ENCODE measurements at regions not wholly inside any gene's neighbourhood (a gene's known extent, or its start where the extent isn't known, plus 50 kb on each side); places are given as distances from the start of the nearest gene placed in this dataset.

GRCh38 chr1:218759795-218760194 lies 413.9 kb upstream of the LYPLAL1 start:
- TF ChIP-seq, protein P1, sequence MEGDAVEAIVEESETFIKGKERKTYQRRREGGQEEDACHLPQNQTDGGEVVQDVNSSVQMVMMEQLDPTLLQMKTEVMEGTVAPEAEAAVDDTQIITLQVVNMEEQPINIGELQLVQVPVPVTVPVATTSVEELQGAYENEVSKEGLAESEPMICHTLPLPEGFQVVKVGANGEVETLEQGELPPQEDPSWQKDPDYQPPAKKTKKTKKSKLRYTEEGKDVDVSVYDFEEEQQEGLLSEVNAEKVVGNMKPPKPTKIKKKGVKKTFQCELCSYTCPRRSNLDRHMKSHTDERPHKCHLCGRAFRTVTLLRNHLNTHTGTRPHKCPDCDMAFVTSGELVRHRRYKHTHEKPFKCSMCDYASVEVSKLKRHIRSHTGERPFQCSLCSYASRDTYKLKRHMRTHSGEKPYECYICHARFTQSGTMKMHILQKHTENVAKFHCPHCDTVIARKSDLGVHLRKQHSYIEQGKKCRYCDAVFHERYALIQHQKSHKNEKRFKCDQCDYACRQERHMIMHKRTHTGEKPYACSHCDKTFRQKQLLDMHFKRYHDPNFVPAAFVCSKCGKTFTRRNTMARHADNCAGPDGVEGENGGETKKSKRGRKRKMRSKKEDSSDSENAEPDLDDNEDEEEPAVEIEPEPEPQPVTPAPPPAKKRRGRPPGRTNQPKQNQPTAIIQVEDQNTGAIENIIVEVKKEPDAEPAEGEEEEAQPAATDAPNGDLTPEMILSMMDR (IDR thresholded peaks at IDR 0.05) = no peak
- ATAC-seq (no peak), DNase-seq (no peak)
- no peak overlapping the region for H3K4me3 ChIP-seq
- no peaks in the 10 kb centered on the region for H3K27me3 ChIP-seq
- no peak overlapping the region for H3K27ac ChIP-seq
- intact Hi-C loops (cut with DNase I) = no loop called here
- no peaks in the 10 kb centered on the region for H3K36me3 ChIP-seq
- H3K4me1 ChIP-seq = no peaks in the 10 kb centered on the region
- H3K9me3 ChIP-seq = no peaks in the 10 kb centered on the region

- no peaks in the 10 kb centered on the region for H3K36me3 ChIP-seq
- H3K27me3 ChIP-seq = no peaks in the 10 kb centered on the region
- H3K4me1 ChIP-seq = no peaks in the 10 kb centered on the region
- H3K9me3 ChIP-seq = no peaks in the 10 kb centered on the region
- H3K4me3 ChIP-seq = no peak overlapping the region
- intact Hi-C loops (cut with DNase I) = no loop called here
- ATAC-seq = no peak
- no peak for DNase-seq
- TF ChIP-seq, protein P1 (IDR thresholded peaks at IDR 0.05) = no peak
- no peak overlapping the region for H3K27ac ChIP-seq
Observed at GRCh38 chr1:218760601-218761570, 412.8 kb upstream of the LYPLAL1 start.

DNA sequence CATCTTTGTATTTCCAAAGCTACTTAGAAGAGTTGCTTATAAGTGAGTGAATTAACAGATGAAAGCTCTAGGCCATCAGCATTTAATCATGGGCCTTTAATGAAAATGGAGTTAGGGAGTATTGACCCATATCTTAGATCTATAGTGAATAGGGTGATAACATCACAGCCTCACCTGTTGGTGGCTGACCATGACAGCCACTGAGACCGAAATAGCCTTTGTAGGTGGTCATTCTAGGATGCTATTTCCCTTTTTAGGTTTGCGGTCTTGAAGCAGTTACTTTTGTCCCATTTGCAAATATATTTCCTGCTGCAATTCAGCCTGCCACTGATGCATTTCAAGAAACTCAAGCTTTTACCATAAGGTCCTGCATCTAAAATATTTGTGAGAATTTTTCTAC lies 410.1 kb upstream of the LYPLAL1 start:
- intact Hi-C loops (cut with DNase I) = no loop called here

GRCh38 chr1:218765753-218766152 lies 407.9 kb upstream of the LYPLAL1 start:
- intact Hi-C loops (cut with DNase I) = no loop called here
- Histone ChIP-seq H3K4me1 (no peaks in the 10 kb centered on the region), H3K27me3 (no peaks in the 10 kb centered on the region), H3K4me3 (no peak overlapping the region), H3K27ac (no peak overlapping the region), H3K36me3 (no peaks in the 10 kb centered on the region), H3K9me3 (no peaks in the 10 kb centered on the region)
- ATAC-seq = no peak
- TF ChIP-seq, protein P1 (IDR thresholded peaks at IDR 0.05) = no peak
- DNase-seq = no peak

More for the DNA sequence above, 410.1 kb upstream of the LYPLAL1 start:
- H3K27me3 ChIP-seq = no peaks in the 10 kb centered on the region
- no peaks in the 10 kb centered on the region for H3K4me1 ChIP-seq
- no peaks in the 10 kb centered on the region for H3K36me3 ChIP-seq
- DNase-seq (no peak), ATAC-seq (no peak)
- no peak overlapping the region for H3K27ac ChIP-seq
- H3K4me3 ChIP-seq = no peak overlapping the region
- H3K9me3 ChIP-seq = no peaks in the 10 kb centered on the region
- TF ChIP-seq, protein P1 (IDR thresholded peaks at IDR 0.05) = no peak

- Histone ChIP-seq H3K4me3 (no peak overlapping the region), H3K27ac (no peak overlapping the region), H3K4me1 (no peaks in the 10 kb centered on the region), H3K36me3 (no peaks in the 10 kb centered on the region), H3K9me3 (no peaks in the 10 kb centered on the region), H3K27me3 (no peaks in the 10 kb centered on the region)
- TF ChIP-seq, protein P1 (IDR thresholded peaks at IDR 0.05) = no peak
- no peak for ATAC-seq
- intact Hi-C loops (cut with DNase I) = no loop called here
- no peak for DNase-seq
Observed at GRCh38 chr1:218771931-218772330, 401.7 kb upstream of the LYPLAL1 start.
